ENCODE measurements at regions not wholly inside any gene's neighbourhood (a gene's known extent, or its start where the extent isn't known, plus 50 kb on each side); places are given as distances from the start of the nearest gene placed in this dataset.

GRCh38 chr5:58073243-58073642 lies 386.6 kb downstream of the PLK2 start:
- Histone ChIP-seq H3K18ac (ENCODE audit: extremely low read depth, low read length) (no peak overlapping the region), H3K9me3 (ENCODE audit: insufficient read depth in 2 of 2, low read depth in 1 of 2, low read length in 1 of 2) (peaks cover 0 to 4% of the 10 kb centered on the region in 2 experiments; a peak in 1 of 4 replicates), H3K4me2 (ENCODE audit: insufficient read depth in 1 of 2, low read depth in 2 of 2, low read length in 2 of 2) (no peak overlapping the region), H3K9ac (replicated peaks in 1 of 4; ENCODE audit: extremely low read depth in 1 of 4, low read depth in 3 of 4, low read length in 3 of 4) (no peak overlapping the region), H4K91ac (replicated peaks; ENCODE audit: insufficient read length, low read length) (no peak overlapping the region), H4K5ac (ENCODE audit: insufficient read length, low read depth, low read length) (no peak overlapping the region), H3K56ac (replicated peaks; ENCODE audit: insufficient read length, low read depth, low read length) (no peak overlapping the region), H3K23me2 (ENCODE audit: low read depth, low read length) (no peaks in the 10 kb centered on the region), H2BK5ac (ENCODE audit: low read depth, low read length) (no peak overlapping the region), H2BK20ac (ENCODE audit: low read length) (no peak overlapping the region), H3K23ac (ENCODE audit: insufficient read length) (no peak overlapping the region), H3K79me2 (ENCODE audit: control insufficient read depth in 1 of 2, insufficient read depth in 2 of 2, low read length in 2 of 2) (no peaks in the 10 kb centered on the region), H3K4me3 (ENCODE audit: extremely low read depth in 1 of 4, insufficient read depth in 2 of 4, low read depth in 3 of 4, low read length in 4 of 4) (no peak overlapping the region), H3K4ac (replicated peaks; ENCODE audit: insufficient read length, low read depth, low read length) (no peak overlapping the region), H2BK15ac (ENCODE audit: low read length) (no peak overlapping the region), H2AFZ (ENCODE audit: low read length) (no peak overlapping the region), H3K79me1 (ENCODE audit: low read depth, low read length) (no peaks in the 10 kb centered on the region), H2AK5ac (ENCODE audit: low read depth, low read length) (no peak overlapping the region), H3K27ac (ENCODE audit: low read depth, low read length) (no peak overlapping the region), H3K36me3 (ENCODE audit: control insufficient read depth in 2 of 4, insufficient read depth in 4 of 4, low read length in 3 of 4) (no peaks in the 10 kb centered on the region), H4K8ac (ENCODE audit: extremely low read depth, insufficient read depth, low read length) (no peak overlapping the region), H2BK12ac (ENCODE audit: low read depth, low read length) (no peak overlapping the region), H2BK120ac (replicated peaks; ENCODE audit: low read depth, low read length) (no peak overlapping the region), H4K20me1 (replicated peaks in 1 of 2; ENCODE audit: control insufficient read depth in 1 of 2, insufficient read depth in 2 of 2, low read length in 2 of 2) (no peaks in the 10 kb centered on the region), H3K4me1 (replicated peaks in 1 of 4; ENCODE audit: control insufficient read depth in 3 of 4, insufficient read depth in 4 of 4, low read length in 3 of 4) (peaks cover 0 to 1% (median 0%) of the 10 kb centered on the region in 4 experiments; a peak in 1 of 7 replicates), H3K14ac (ENCODE audit: insufficient read length) (no peak overlapping the region), H3K27me3 (replicated peaks in 1 of 4; ENCODE audit: control insufficient read depth in 3 of 4, extremely low read depth in 1 of 4, insufficient read depth in 3 of 4, low read length in 3 of 4) (no peaks in the 10 kb centered on the region)
- POLR2A ChIA-PET (ENCODE audit: partially characterized antibody), result no interaction called here
- WGBS, 2 experiments (ENCODE audit: extremely low coverage in 1 of 2, insufficient coverage in 1 of 2, insufficient read length in 1 of 2, insufficient replicate concordance in 2 of 2, low coverage in 1 of 2, low lambda C conversion rate in 2 of 2, missing lambda C conversion rate in 1 of 2), result 95% methylated on average over 2 of the region's 2 CpGs; no CpG with 5 or more reads in 1 of the 2 experiments
- DNase-seq (ENCODE audit: low read depth in 1 of 2, low spot score in 2 of 2), result no peak
- no peak for FAIRE-seq
- CTCF ChIA-PET (ENCODE audit: partially characterized antibody), result interaction anchor here (1.2 to 1.4 kb wide), 4 partner anchors 8 to 775 kb away, joined by 3 to 5 read pairs (median 3); no protein-coding TSS in a partner anchor
- TF ChIP-seq PHF8 (conservative IDR thresholded peaks at IDR 0.05; ENCODE audit: low read depth, low read length) (no peak), BCL11A (IDR thresholded peaks at IDR 0.05; ENCODE audit: low read depth in 2 of 2, low read length in 2 of 2) (no peak), CEBPB (IDR thresholded peaks at IDR 0.05; ENCODE audit: low read depth, low read length) (no peak), SRF (IDR thresholded peaks at IDR 0.05; ENCODE audit: low read depth, low read length) (no peak), RXRA (IDR thresholded peaks at IDR 0.05; ENCODE audit: insufficient read depth, low read depth, low read length) (no peak), ZNF274 (IDR thresholded peaks at IDR 0.05; ENCODE audit: borderline replicate concordance, extremely low read depth, low read length) (no peak), KDM5A (IDR thresholded peaks at IDR 0.05; ENCODE audit: low read length) (no peak), TAF7 (optimal IDR thresholded peaks at IDR 0.05; ENCODE audit: borderline replicate concordance, low read depth, low read length) (no peak), POLR2AphosphoS5 (IDR thresholded peaks at IDR 0.05; ENCODE audit: low read depth, low read length) (no peak), JUND (IDR thresholded peaks at IDR 0.05; ENCODE audit: low read length) (no peak), RNF2 (IDR thresholded peaks at IDR 0.05; ENCODE audit: borderline replicate concordance, low read depth, low read length, missing control alignments, poor library complexity, severe bottlenecking) (no peak), HDAC2 (IDR thresholded peaks at IDR 0.05; ENCODE audit: borderline replicate concordance in 1 of 2, low read depth in 2 of 2, low read length in 2 of 2) (no peak)
- TF ChIP-seq, protein P1, sequence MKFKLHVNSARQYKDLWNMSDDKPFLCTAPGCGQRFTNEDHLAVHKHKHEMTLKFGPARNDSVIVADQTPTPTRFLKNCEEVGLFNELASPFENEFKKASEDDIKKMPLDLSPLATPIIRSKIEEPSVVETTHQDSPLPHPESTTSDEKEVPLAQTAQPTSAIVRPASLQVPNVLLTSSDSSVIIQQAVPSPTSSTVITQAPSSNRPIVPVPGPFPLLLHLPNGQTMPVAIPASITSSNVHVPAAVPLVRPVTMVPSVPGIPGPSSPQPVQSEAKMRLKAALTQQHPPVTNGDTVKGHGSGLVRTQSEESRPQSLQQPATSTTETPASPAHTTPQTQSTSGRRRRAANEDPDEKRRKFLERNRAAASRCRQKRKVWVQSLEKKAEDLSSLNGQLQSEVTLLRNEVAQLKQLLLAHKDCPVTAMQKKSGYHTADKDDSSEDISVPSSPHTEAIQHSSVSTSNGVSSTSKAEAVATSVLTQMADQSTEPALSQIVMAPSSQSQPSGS (IDR thresholded peaks at IDR 0.05; ENCODE audit: low read length), result no peak

Data from H1 (cell line).